SK-N-SH treated with all-trans-retinoic acid at 6 μM for 48 hours (cell line): ENCODE measurements at regions not wholly inside any gene's neighbourhood (a gene's known extent, or its start where the extent isn't known, plus 50 kb on each side); places are given as distances from the start of the nearest gene placed in this dataset.

Source experiments
- ATAC-seq: fragments of 200-7000 bp; cut with Tn5 transposase; 3 replicates; pipeline ENCODE4 v1.9.1; 2020; ENCODE audit warnings: mild to moderate bottlenecking, moderate library complexity
- BACH2 ChIP-seq: fragments of 250-450 bp; sonication (Bioruptor Pico); IDR thresholded peaks from 2 replicates; pipeline ENCODE4 v1.9.0; 2021; ENCODE audit warnings: mild to moderate bottlenecking, borderline replicate concordance
- ESRRG ChIP-seq: fragments of 250-450 bp; sonication (Bioruptor Pico); IDR thresholded peaks from 2 replicates; pipeline ENCODE4 v1.6.1; 2021; ENCODE audit warnings: mild to moderate bottlenecking
- GLIS3 ChIP-seq: fragments of 250-450 bp; sonication (Bioruptor Pico); IDR thresholded peaks from 2 replicates; pipeline ENCODE4 v1.5.0; 2020; ENCODE audit warnings: mild to moderate bottlenecking, moderate library complexity
- ISL1 ChIP-seq: fragments of 250-450 bp; sonication (Bioruptor Pico); IDR thresholded peaks from 2 replicates; pipeline ENCODE4 v2.1.2; 2022; ENCODE audit warnings: mild to moderate bottlenecking, moderate library complexity
- PPARA ChIP-seq: fragments of 250-450 bp; sonication (Bioruptor Pico); IDR thresholded peaks from 2 replicates; pipeline ENCODE4 v1.5.0; 2020; ENCODE audit warnings: mild to moderate bottlenecking, borderline replicate concordance
- RARB ChIP-seq: fragments of 250-450 bp; sonication (Bioruptor Pico); IDR thresholded peaks from 2 replicates; pipeline ENCODE4 v1.8.0; 2021; ENCODE audit warnings: mild to moderate bottlenecking, moderate library complexity
- SNAI2 ChIP-seq: fragments of 250-450 bp; sonication (Bioruptor Pico); IDR thresholded peaks from 2 replicates; pipeline ENCODE4 v1.5.0; 2020; ENCODE audit warnings: mild to moderate bottlenecking, moderate library complexity
- TOX ChIP-seq: fragments of 250-450 bp; sonication (Bioruptor Pico); IDR thresholded peaks from 2 replicates; pipeline ENCODE4 v1.8.0; 2021; ENCODE audit warnings: mild to moderate bottlenecking, moderate library complexity, borderline replicate concordance
- TSHZ2 ChIP-seq: fragments of 250-450 bp; sonication (Bioruptor Pico); IDR thresholded peaks from 2 replicates; pipeline ENCODE4 v1.5.0; 2020; ENCODE audit warnings: mild to moderate bottlenecking, moderate library complexity
- ZC3H10 ChIP-seq: fragments of 250-450 bp; sonication (Bioruptor Pico); IDR thresholded peaks from 2 replicates; pipeline ENCODE4 v1.5.1; 2021; ENCODE audit warnings: mild to moderate bottlenecking, moderate library complexity
- ZFP3 ChIP-seq: fragments of 250-450 bp; sonication (Bioruptor Pico); IDR thresholded peaks from 2 replicates; pipeline ENCODE4 v1.5.0; 2020; ENCODE audit warnings: mild to moderate bottlenecking, moderate library complexity
- ZFP30 ChIP-seq: fragments of 450-650 bp; formaldehyde crosslinking; IDR thresholded peaks from 2 replicates; pipeline ENCODE4 v1.5.0; 2022; ENCODE audit warnings: mild to moderate bottlenecking, moderate library complexity
- ZNF565 ChIP-seq: fragments of 450-650 bp; formaldehyde crosslinking; conservative IDR thresholded peaks from 2 replicates; pipeline ENCODE4 v1.5.0; 2020; ENCODE audit warnings: low read depth, mild to moderate bottlenecking, moderate library complexity
- ZNF70 ChIP-seq: fragments of 450-650 bp; formaldehyde crosslinking; IDR thresholded peaks from 2 replicates; pipeline ENCODE4 v1.5.0; 2020; ENCODE audit warnings: mild to moderate bottlenecking, moderate library complexity
- ZNF8 ChIP-seq: fragments of 450-650 bp; formaldehyde crosslinking; IDR thresholded peaks from 2 replicates; pipeline ENCODE4 v1.5.0; 2020; ENCODE audit warnings: mild to moderate bottlenecking, moderate library complexity
- TF ChIP-seq, protein P1 (sequence below): fragments of 250-450 bp; sonication (Bioruptor Pico); IDR thresholded peaks from 2 replicates; pipeline ENCODE4 v1.8.0; 2021; ENCODE audit warnings: low read depth, mild to moderate bottlenecking, moderate library complexity, borderline replicate concordance
- TF ChIP-seq, protein P2 (sequence below): fragments of 250-450 bp; sonication (Bioruptor Pico); IDR thresholded peaks from 2 replicates; pipeline ENCODE4 v1.5.1; 2021; ENCODE audit warnings: mild to moderate bottlenecking, moderate library complexity
- TF ChIP-seq, protein P3 (sequence below): fragments of 250-450 bp; sonication (Bioruptor Pico); IDR thresholded peaks from 2 replicates; pipeline ENCODE4 v1.5.1; 2020; ENCODE audit warnings: low read depth, mild to moderate bottlenecking, moderate library complexity
- TF ChIP-seq, protein P4 (sequence below): fragments of 250-450 bp; sonication (Bioruptor Pico); IDR thresholded peaks from 2 replicates; pipeline ENCODE4 v1.8.0; 2020; ENCODE audit warnings: mild to moderate bottlenecking, moderate library complexity, borderline replicate concordance

GRCh38 chr17:79353548-79353947 is 257.3 kb downstream of the RBFOX3 start:
- no peak for TF ChIP-seq ZC3H10 (CRISPR knock-in tag)
- TF ChIP-seq, protein P1, sequence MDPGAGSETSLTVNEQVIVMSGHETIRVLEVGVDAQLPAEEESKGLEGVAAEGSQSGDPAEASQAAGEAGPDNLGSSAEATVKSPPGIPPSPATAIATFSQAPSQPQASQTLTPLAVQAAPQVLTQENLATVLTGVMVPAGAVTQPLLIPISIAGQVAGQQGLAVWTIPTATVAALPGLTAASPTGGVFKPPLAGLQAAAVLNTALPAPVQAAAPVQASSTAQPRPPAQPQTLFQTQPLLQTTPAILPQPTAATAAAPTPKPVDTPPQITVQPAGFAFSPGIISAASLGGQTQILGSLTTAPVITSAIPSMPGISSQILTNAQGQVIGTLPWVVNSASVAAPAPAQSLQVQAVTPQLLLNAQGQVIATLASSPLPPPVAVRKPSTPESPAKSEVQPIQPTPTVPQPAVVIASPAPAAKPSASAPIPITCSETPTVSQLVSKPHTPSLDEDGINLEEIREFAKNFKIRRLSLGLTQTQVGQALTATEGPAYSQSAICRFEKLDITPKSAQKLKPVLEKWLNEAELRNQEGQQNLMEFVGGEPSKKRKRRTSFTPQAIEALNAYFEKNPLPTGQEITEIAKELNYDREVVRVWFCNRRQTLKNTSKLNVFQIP (CRISPR knock-in tag), result no peak
- TF ChIP-seq, protein P2, sequence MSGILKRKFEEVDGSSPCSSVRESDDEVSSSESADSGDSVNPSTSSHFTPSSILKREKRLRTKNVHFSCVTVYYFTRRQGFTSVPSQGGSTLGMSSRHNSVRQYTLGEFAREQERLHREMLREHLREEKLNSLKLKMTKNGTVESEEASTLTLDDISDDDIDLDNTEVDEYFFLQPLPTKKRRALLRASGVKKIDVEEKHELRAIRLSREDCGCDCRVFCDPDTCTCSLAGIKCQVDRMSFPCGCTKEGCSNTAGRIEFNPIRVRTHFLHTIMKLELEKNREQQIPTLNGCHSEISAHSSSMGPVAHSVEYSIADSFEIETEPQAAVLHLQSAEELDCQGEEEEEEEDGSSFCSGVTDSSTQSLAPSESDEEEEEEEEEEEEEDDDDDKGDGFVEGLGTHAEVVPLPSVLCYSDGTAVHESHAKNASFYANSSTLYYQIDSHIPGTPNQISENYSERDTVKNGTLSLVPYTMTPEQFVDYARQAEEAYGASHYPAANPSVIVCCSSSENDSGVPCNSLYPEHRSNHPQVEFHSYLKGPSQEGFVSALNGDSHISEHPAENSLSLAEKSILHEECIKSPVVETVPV (CRISPR knock-in tag), result no peak
- no peak for TF ChIP-seq ESRRG (CRISPR knock-in tag)
- no peak for TF ChIP-seq BACH2 (CRISPR knock-in tag)
- TF ChIP-seq PPARA (CRISPR knock-in tag), result no peak
- no peak for TF ChIP-seq ISL1
- no peak for TF ChIP-seq TOX
- no peak for ATAC-seq

DNA sequence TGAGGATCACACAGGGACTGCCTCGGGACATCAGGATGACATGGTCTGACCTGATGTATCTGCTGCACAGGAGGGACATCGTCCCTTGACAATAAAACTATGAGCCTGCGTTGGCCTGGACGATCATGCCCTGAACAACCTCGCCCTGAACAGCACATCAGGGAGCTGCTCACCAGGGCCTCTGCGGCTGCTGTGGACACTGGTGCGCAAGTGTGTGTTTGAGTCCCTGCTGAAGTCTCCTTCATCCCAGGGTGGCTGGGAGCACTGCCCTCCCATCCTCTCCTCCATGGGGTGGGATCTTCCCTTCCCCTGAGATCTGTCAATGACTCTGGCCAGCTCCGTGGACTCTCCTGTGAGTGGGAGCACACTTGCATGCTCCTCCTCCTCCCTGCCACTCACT is 257.8 kb downstream of the RBFOX3 start:
- TF ChIP-seq ZFP30 (no peak), ZNF8 (CRISPR knock-in tag) (no peak), ZNF70 (CRISPR knock-in tag) (no peak), ZFP3 (CRISPR knock-in tag) (no peak), TSHZ2 (CRISPR knock-in tag) (no peak), ESRRG (CRISPR knock-in tag) (no peak), ZNF565 (CRISPR knock-in tag) (no peak), BACH2 (CRISPR knock-in tag) (no peak), SNAI2 (CRISPR knock-in tag) (no peak), ZC3H10 (CRISPR knock-in tag) (no peak), GLIS3 (no peak), RARB (CRISPR knock-in tag) (no peak), PPARA (CRISPR knock-in tag) (no peak)
- TF ChIP-seq, protein P3, sequence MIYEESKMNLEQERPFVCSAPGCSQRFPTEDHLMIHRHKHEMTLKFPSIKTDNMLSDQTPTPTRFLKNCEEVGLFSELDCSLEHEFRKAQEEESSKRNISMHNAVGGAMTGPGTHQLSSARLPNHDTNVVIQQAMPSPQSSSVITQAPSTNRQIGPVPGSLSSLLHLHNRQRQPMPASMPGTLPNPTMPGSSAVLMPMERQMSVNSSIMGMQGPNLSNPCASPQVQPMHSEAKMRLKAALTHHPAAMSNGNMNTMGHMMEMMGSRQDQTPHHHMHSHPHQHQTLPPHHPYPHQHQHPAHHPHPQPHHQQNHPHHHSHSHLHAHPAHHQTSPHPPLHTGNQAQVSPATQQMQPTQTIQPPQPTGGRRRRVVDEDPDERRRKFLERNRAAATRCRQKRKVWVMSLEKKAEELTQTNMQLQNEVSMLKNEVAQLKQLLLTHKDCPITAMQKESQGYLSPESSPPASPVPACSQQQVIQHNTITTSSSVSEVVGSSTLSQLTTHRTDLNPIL (CRISPR knock-in tag), result no peak
- TF ChIP-seq, protein P2 (CRISPR knock-in tag), result no peak
- TF ChIP-seq, protein P4, sequence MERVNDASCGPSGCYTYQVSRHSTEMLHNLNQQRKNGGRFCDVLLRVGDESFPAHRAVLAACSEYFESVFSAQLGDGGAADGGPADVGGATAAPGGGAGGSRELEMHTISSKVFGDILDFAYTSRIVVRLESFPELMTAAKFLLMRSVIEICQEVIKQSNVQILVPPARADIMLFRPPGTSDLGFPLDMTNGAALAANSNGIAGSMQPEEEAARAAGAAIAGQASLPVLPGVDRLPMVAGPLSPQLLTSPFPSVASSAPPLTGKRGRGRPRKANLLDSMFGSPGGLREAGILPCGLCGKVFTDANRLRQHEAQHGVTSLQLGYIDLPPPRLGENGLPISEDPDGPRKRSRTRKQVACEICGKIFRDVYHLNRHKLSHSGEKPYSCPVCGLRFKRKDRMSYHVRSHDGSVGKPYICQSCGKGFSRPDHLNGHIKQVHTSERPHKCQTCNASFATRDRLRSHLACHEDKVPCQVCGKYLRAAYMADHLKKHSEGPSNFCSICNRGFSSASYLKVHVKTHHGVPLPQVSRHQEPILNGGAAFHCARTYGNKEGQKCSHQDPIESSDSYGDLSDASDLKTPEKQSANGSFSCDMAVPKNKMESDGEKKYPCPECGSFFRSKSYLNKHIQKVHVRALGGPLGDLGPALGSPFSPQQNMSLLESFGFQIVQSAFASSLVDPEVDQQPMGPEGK (CRISPR knock-in tag), result no peak
- TF ChIP-seq, protein P1 (CRISPR knock-in tag), result no peak

More for the DNA sequence above, 257.8 kb downstream of the RBFOX3 start:
- ATAC-seq, result no peak
